Nephron (organoid): ENCODE measurements at regions not wholly inside any gene's neighbourhood (a gene's known extent, or its start where the extent isn't known, plus 50 kb on each side); places are given as distances from the start of the nearest gene placed in this dataset.
"Not testable (repeated sequence)": the region's sequence is repeated elsewhere in the genome, so short reads cannot be mapped to it uniquely, and the experiment has no call there.

Source experiments
- H3K27ac Mint-ChIP-seq, 3 experiments: 2 replicates each; pipeline ENCODE4 v1.8.0; 2020; ENCODE audit warnings: mixed read lengths in 3 of 3, mild to moderate bottlenecking in 2 of 3, moderate library complexity in 1 of 3
- H3K27me3 Mint-ChIP-seq: 2 replicates; pipeline ENCODE4 v1.8.0; 2021; ENCODE audit warnings: low read depth, mild to moderate bottlenecking, moderate library complexity, mixed read lengths
- H3K36me3 Mint-ChIP-seq: 2 replicates; pipeline ENCODE4 v1.8.0; 2020; ENCODE audit warnings: low read depth, mixed read lengths
- H3K4me1 Mint-ChIP-seq: 2 replicates; pipeline ENCODE4 v1.8.0; 2020; ENCODE audit warnings: mixed read lengths
- H3K4me3 Mint-ChIP-seq, 3 experiments: 2 replicates each; pipeline ENCODE4 v1.8.0; 2020; ENCODE audit warnings: mild to moderate bottlenecking in 3 of 3, mixed read lengths in 3 of 3, moderate library complexity in 2 of 3
- H3K9me3 Mint-ChIP-seq: 2 replicates; pipeline ENCODE4 v1.8.0; 2020; ENCODE audit warnings: mixed read lengths
- CTCF ChIP-seq, 3 experiments: fragments of 200-600 bp; sonication (generic); IDR thresholded peaks; one replicate each; pipeline ENCODE4 v1.5.0; 2021; ENCODE audit warnings: antibody characterized with exemption in 3 of 3; ENCODE audit not compliant: unreplicated experiment in 3 of 3

- no peaks in the 10 kb centered on the region for H3K27me3 Mint-ChIP-seq
- H3K36me3 Mint-ChIP-seq, result no peaks in the 10 kb centered on the region
- no peaks in the 10 kb centered on the region for H3K4me1 Mint-ChIP-seq
- no peak overlapping the region for H3K27ac Mint-ChIP-seq
- no peaks in the 10 kb centered on the region for H3K9me3 Mint-ChIP-seq
- no peak overlapping the region for H3K4me3 Mint-ChIP-seq
- TF ChIP-seq CTCF (IDR thresholded peaks at IDR 0.05; ENCODE audit: unreplicated experiment in 3 of 3), result no peak
Observed at GRCh38 chr2:56589194-56589593, 405.4 kb downstream of the CCDC85A start.

- Mint-ChIP-seq H3K4me3 (no peak overlapping the region), H3K9me3 (no peaks in the 10 kb centered on the region), H3K27ac (no peak overlapping the region), H3K27me3 (no peaks in the 10 kb centered on the region), H3K4me1 (no peaks in the 10 kb centered on the region), H3K36me3 (no peaks in the 10 kb centered on the region)
- no peak for TF ChIP-seq CTCF (IDR thresholded peaks at IDR 0.05; ENCODE audit: unreplicated experiment in 3 of 3)
Observed at GRCh38 chr2:56589835-56590234, 406.0 kb downstream of the CCDC85A start.

- Mint-ChIP-seq H3K4me3 (no peak overlapping the region), H3K9me3 (no peaks in the 10 kb centered on the region), H3K36me3 (no peaks in the 10 kb centered on the region), H3K4me1 (no peaks in the 10 kb centered on the region), H3K27ac (no peak overlapping the region), H3K27me3 (no peaks in the 10 kb centered on the region)
- no peak for TF ChIP-seq CTCF (IDR thresholded peaks at IDR 0.05; ENCODE audit: unreplicated experiment in 3 of 3)
Observed at GRCh38 chr2:56590611-56591010, 406.8 kb downstream of the CCDC85A start.

GRCh38 chr2:56606086-56606485 is 422.3 kb downstream of the CCDC85A start:
- not testable (repeated sequence) for H3K27ac Mint-ChIP-seq, H3K27me3 Mint-ChIP-seq, H3K9me3 Mint-ChIP-seq, H3K36me3 Mint-ChIP-seq, H3K4me3 Mint-ChIP-seq, H3K4me1 Mint-ChIP-seq

GRCh38 chr2:56613254-56613653 is 429.5 kb downstream of the CCDC85A start:
- Mint-ChIP-seq H3K36me3 (no peaks in the 10 kb centered on the region), H3K27ac (no peak overlapping the region), H3K4me3 (no peak overlapping the region), H3K9me3 (peaks cover 6% of the 10 kb centered on the region), H3K4me1 (no peaks in the 10 kb centered on the region), H3K27me3 (no peaks in the 10 kb centered on the region)
- no peak for TF ChIP-seq CTCF (IDR thresholded peaks at IDR 0.05; ENCODE audit: unreplicated experiment in 3 of 3)

GRCh38 chr2:56613920-56614319 is 430.1 kb downstream of the CCDC85A start:
- Mint-ChIP-seq H3K9me3 (peaks cover 12% of the 10 kb centered on the region), H3K36me3 (no peaks in the 10 kb centered on the region), H3K27me3 (no peaks in the 10 kb centered on the region), H3K4me3 (no peak overlapping the region), H3K27ac (no peak overlapping the region), H3K4me1 (no peaks in the 10 kb centered on the region)
- no peak for TF ChIP-seq CTCF (IDR thresholded peaks at IDR 0.05; ENCODE audit: unreplicated experiment in 3 of 3)
